Right lobe of liver (tissue), 6 donors: ENCODE measurements at regions not wholly inside any gene's neighbourhood (a gene's known extent, or its start where the extent isn't known, plus 50 kb on each side); places are given as distances from the start of the nearest gene placed in this dataset.

ENCODE experiments used
- ATAC-seq, 4 donors: fragments of 200-7000 bp; cut with Tn5 transposase; one replicate each; pipeline ENCODE4 v1.9.1; 2020; ENCODE audit warnings: mild to moderate bottlenecking in 4 of 4, moderate library complexity in 4 of 4
- DNase-seq, 3 donors: peaks; one replicate each; pipeline ENCODE4 v3.0.0-alpha.2; 2020
- H3K27ac ChIP-seq, 3 donors: fragments of 200-600 bp; one replicate each; pipeline ENCODE4 v1.8.0; 2022
- H3K27me3 ChIP-seq, 2 donors: fragments of 200-600 bp; one replicate each; pipeline ENCODE4 v1.8.0; 2022
- H3K36me3 ChIP-seq, 4 donors: fragments of 200-600 bp; sonication (generic) in 1 of 4; one replicate each; pipeline versions ENCODE4 v1.5.1 to v1.8.0; 2017 to 2022; ENCODE audit warnings: control low read depth in 1 of 4
- H3K4me1 ChIP-seq, 4 donors: fragments of 200-600 bp; sonication (generic) in 1 of 4; one replicate each; pipeline versions ENCODE4 v1.5.1 to v1.8.0; 2017 to 2022; ENCODE audit warnings: control low read depth in 1 of 4
- H3K4me3 ChIP-seq, 3 donors: fragments of 200-600 bp; one replicate each; pipeline ENCODE4 v1.8.0; 2022
- H3K9me3 ChIP-seq, 4 donors: fragments of 200-600 bp; sonication (generic) in 1 of 4; one replicate each; pipeline versions ENCODE4 v1.5.1 to v1.8.0; 2017 to 2022; ENCODE audit warnings: control low read depth in 1 of 4
- CTCF ChIP-seq, 4 donors: fragments of 200-600 bp in 3 of 4; fragments of 450-650 bp in 1 of 4; IDR thresholded peaks; one replicate each; pipeline versions ENCODE4 v1.5.1 to v1.8.0; 2016 to 2022; ENCODE audit warnings: antibody characterized with exemption in 4 of 4, mild to moderate bottlenecking in 2 of 4
- POLR2A ChIP-seq: fragments of 450-650 bp; IDR thresholded peaks from one replicate; pipeline ENCODE4 v1.6.1; 2017; ENCODE audit warnings: antibody characterized with exemption, mild to moderate bottlenecking
- WGBS: methylation state at CpG from one replicate; pipeline ENCODE4 v1.1.6; 2018; ENCODE audit warnings: low coverage, low lambda C conversion rate; ENCODE audit not compliant: insufficient coverage; ENCODE audit errors: missing lambda C conversion rate; 5-methylcytosine and 5-hydroxymethylcytosine counted together
- intact Hi-C, 2 donors: fragments of 100-400 bp; cut with DNase I; formaldehyde crosslinking; loops; one replicate each; pipeline versions ENCODE4 v1.11.2 to v1.14.1; 2022
- donor health status: DM: no; HTN: yes; CAD: no.
- donor health status: DM: no; HTN: no; CAD: no.
- donor health status: DM: no; HTN: no; CAD: no.
- donor health status: DM: no; HTN: yes; CAD: no.
- donor health status: DM: no; HTN: yes; CAD: no.

GRCh38 chr5:24289582-24290335 lies 355.0 kb downstream of the CDH10 start:
- Histone ChIP-seq H3K27me3 (no peaks in the 10 kb centered on the region), H3K4me3 (no peak overlapping the region), H3K36me3 (no peaks in the 10 kb centered on the region), H3K9me3 (no peaks in the 10 kb centered on the region), H3K27ac (no peak overlapping the region), H3K4me1 (no peaks in the 10 kb centered on the region)
- no peak for TF ChIP-seq CTCF (IDR thresholded peaks at IDR 0.05)
- no peak for TF ChIP-seq POLR2A
- 41% methylated on average over 2 of the region's 2 CpGs for WGBS
- intact Hi-C loops, result no loop called here
- DNase-seq (no peak), ATAC-seq (no peak)

GRCh38 chr5:24290536-24290935 lies 354.2 kb downstream of the CDH10 start:
- DNase-seq (no peak), ATAC-seq (no peak)
- intact Hi-C loops, result no loop called here
- no peak overlapping the region for H3K4me3 ChIP-seq
- H3K36me3 ChIP-seq, result no peaks in the 10 kb centered on the region
- H3K9me3 ChIP-seq, result no peaks in the 10 kb centered on the region
- H3K27ac ChIP-seq, result no peak overlapping the region
- no peaks in the 10 kb centered on the region for H3K27me3 ChIP-seq
- TF ChIP-seq POLR2A (no peak), CTCF (IDR thresholded peaks at IDR 0.05) (no peak)
- WGBS, result 75% methylated on average over 1 of the region's 1 CpG
- H3K4me1 ChIP-seq, result no peaks in the 10 kb centered on the region

GRCh38 chr5:24291916-24292315 lies 352.9 kb downstream of the CDH10 start:
- DNase-seq (no peak), ATAC-seq (no peak)
- Histone ChIP-seq H3K9me3 (no peaks in the 10 kb centered on the region), H3K27me3 (no peaks in the 10 kb centered on the region), H3K36me3 (no peaks in the 10 kb centered on the region), H3K27ac (no peak overlapping the region), H3K4me3 (no peak overlapping the region), H3K4me1 (no peaks in the 10 kb centered on the region)
- intact Hi-C loops, result no loop called here
- 41% methylated on average over 2 of the region's 2 CpGs for WGBS
- no peak for TF ChIP-seq CTCF (IDR thresholded peaks at IDR 0.05)

GRCh38 chr5:24294333-24294732 lies 350.4 kb downstream of the CDH10 start:
- H3K27ac ChIP-seq, result no peak overlapping the region
- H3K4me3 ChIP-seq, result no peak overlapping the region
- 40% methylated on average over 4 of the region's 4 CpGs for WGBS
- no peaks in the 10 kb centered on the region for H3K9me3 ChIP-seq
- H3K4me1 ChIP-seq, result no peaks in the 10 kb centered on the region
- ATAC-seq, result no peak
- intact Hi-C loops, result no loop called here
- no peaks in the 10 kb centered on the region for H3K27me3 ChIP-seq
- no peak for TF ChIP-seq POLR2A
- no peak for DNase-seq
- no peaks in the 10 kb centered on the region for H3K36me3 ChIP-seq

GRCh38 chr5:24314106-24314505 lies 330.7 kb downstream of the CDH10 start:
- no peaks in the 10 kb centered on the region for H3K27me3 ChIP-seq
- intact Hi-C loops, result no loop called here
- WGBS, result 54% methylated on average over 7 of the region's 19 CpGs
- ATAC-seq (no peak), DNase-seq (no peak)
- no peaks in the 10 kb centered on the region for H3K36me3 ChIP-seq
- H3K4me3 ChIP-seq, result no peak overlapping the region
- no peaks in the 10 kb centered on the region for H3K4me1 ChIP-seq
- TF ChIP-seq POLR2A, result no peak
- TF ChIP-seq CTCF (IDR thresholded peaks at IDR 0.05), result no peak
- H3K27ac ChIP-seq, result no peak overlapping the region
- no peaks in the 10 kb centered on the region for H3K9me3 ChIP-seq
